KMS-11 (cell line): ENCODE measurements at regions not wholly inside any gene's neighbourhood (a gene's known extent, or its start where the extent isn't known, plus 50 kb on each side); places are given as distances from the start of the nearest gene placed in this dataset.

Experiments used
- H2AFZ ChIP-seq: fragments of 200-600 bp; sonication (generic); 2 replicates; pipeline ENCODE4 v1.6.1; 2016; ENCODE audit warnings: antibody characterized with exemption, mixed run types, low read depth
- H3K27ac ChIP-seq: fragments of 200-600 bp; sonication (generic); 2 replicates; pipeline ENCODE4 v1.6.1; 2016; ENCODE audit warnings: mild to moderate bottlenecking, mixed run types
- H3K27me3 ChIP-seq: fragments of 200-600 bp; sonication (generic); 2 replicates; pipeline ENCODE4 v1.6.1; 2017; ENCODE audit warnings: mild to moderate bottlenecking, low read depth, mixed run types, moderate library complexity; ENCODE audit not compliant: insufficient read depth
- H3K36me3 ChIP-seq: fragments of 200-600 bp; sonication (generic); 2 replicates; pipeline ENCODE4 v1.6.1; 2017; ENCODE audit warnings: mild to moderate bottlenecking, mixed run types; ENCODE audit not compliant: insufficient read depth
- H3K4me1 ChIP-seq: fragments of 200-600 bp; sonication (generic); 2 replicates; pipeline ENCODE4 v1.6.1; 2016; ENCODE audit warnings: mild to moderate bottlenecking, low read depth, mixed run types; ENCODE audit not compliant: poor library complexity, severe bottlenecking
- H3K4me2 ChIP-seq: fragments of 200-600 bp; sonication (generic); 2 replicates; pipeline ENCODE4 v1.7.0; 2016; ENCODE audit warnings: mild to moderate bottlenecking, mixed run types
- H3K4me3 ChIP-seq: fragments of 200-600 bp; sonication (generic); IDR thresholded peaks from 2 replicates; pipeline ENCODE4 v1.6.1; 2017; ENCODE audit warnings: low read depth, low read length, mixed read lengths; ENCODE audit not compliant: insufficient read depth
- H3K79me2 ChIP-seq: fragments of 200-600 bp; sonication (generic); 2 replicates; pipeline ENCODE4 v1.6.1; 2016; ENCODE audit warnings: low read depth, mixed run types; ENCODE audit not compliant: insufficient read depth
- H3K9ac ChIP-seq: fragments of 200-600 bp; sonication (generic); 2 replicates; pipeline ENCODE4 v1.6.1; 2016; ENCODE audit warnings: mild to moderate bottlenecking, mixed run types
- H4K20me1 ChIP-seq: fragments of 200-600 bp; sonication (generic); 2 replicates; pipeline ENCODE4 v1.6.1; 2016; ENCODE audit warnings: mild to moderate bottlenecking, mixed run types; ENCODE audit not compliant: insufficient read depth
- CTCF ChIP-seq: fragments of 200-600 bp; sonication (generic); conservative IDR thresholded peaks from 2 replicates; pipeline ENCODE4 v1.6.1; 2017; ENCODE audit warnings: low read depth, mild to moderate bottlenecking, antibody characterized with exemption, low read length, moderate library complexity, mixed read lengths

- no peaks in the 10 kb centered on the region for H4K20me1 ChIP-seq
- H3K27ac ChIP-seq, result no peak overlapping the region
- no peaks in the 10 kb centered on the region for H3K4me1 ChIP-seq
- H3K4me2 ChIP-seq, result no peak overlapping the region
- TF ChIP-seq CTCF, result no peak
- no peak overlapping the region for H3K4me3 ChIP-seq
- no peak overlapping the region for H2AFZ ChIP-seq
- H3K27me3 ChIP-seq, result no peaks in the 10 kb centered on the region
- H3K79me2 ChIP-seq, result no peaks in the 10 kb centered on the region
- H3K9ac ChIP-seq, result no peak overlapping the region
- H3K36me3 ChIP-seq, result no peaks in the 10 kb centered on the region
Measured at GRCh38 chr5:158061451-158061850, 202.5 kb upstream of the CLINT1 start.

- Histone ChIP-seq H3K9ac (no peak overlapping the region), H3K27me3 (no peaks in the 10 kb centered on the region)
- no peak for TF ChIP-seq CTCF
Measured at GRCh38 chr5:158060212-158060611, 201.3 kb upstream of the CLINT1 start.

GRCh38 chr5:158058208-158059120, 199.5 kb upstream of the CLINT1 start:
- H3K27ac ChIP-seq, result no peak overlapping the region
- H3K4me2 ChIP-seq, result no peak overlapping the region
- no peaks in the 10 kb centered on the region for H3K27me3 ChIP-seq
- no peak overlapping the region for H3K9ac ChIP-seq
- no peaks in the 10 kb centered on the region for H3K79me2 ChIP-seq
- no peak for TF ChIP-seq CTCF
- H3K4me3 ChIP-seq, result no peak overlapping the region
- no peak overlapping the region for H2AFZ ChIP-seq
- no peaks in the 10 kb centered on the region for H3K36me3 ChIP-seq
- no peaks in the 10 kb centered on the region for H3K4me1 ChIP-seq
- H4K20me1 ChIP-seq, result no peaks in the 10 kb centered on the region

More at GRCh38 chr5:158060212-158060611, 201.3 kb upstream of the CLINT1 start:
- Histone ChIP-seq H3K79me2 (no peaks in the 10 kb centered on the region), H2AFZ (no peak overlapping the region), H3K27ac (no peak overlapping the region), H3K4me3 (no peak overlapping the region), H3K4me1 (no peaks in the 10 kb centered on the region), H3K36me3 (no peaks in the 10 kb centered on the region), H4K20me1 (no peaks in the 10 kb centered on the region), H3K4me2 (no peak overlapping the region)

- no peak for TF ChIP-seq CTCF
- Histone ChIP-seq H3K79me2 (no peaks in the 10 kb centered on the region), H2AFZ (no peak overlapping the region), H3K4me1 (no peaks in the 10 kb centered on the region), H3K9ac (no peak overlapping the region), H3K27ac (no peak overlapping the region), H3K36me3 (no peaks in the 10 kb centered on the region), H3K4me3 (no peak overlapping the region), H4K20me1 (no peaks in the 10 kb centered on the region), H3K27me3 (no peaks in the 10 kb centered on the region), H3K4me2 (no peak overlapping the region)
Measured at GRCh38 chr5:158056130-158056825, 197.3 kb upstream of the CLINT1 start.
